Activated CD8-positive, alpha-beta T cell treated with anti-CD3 and anti-CD28 coated beads, Interleukin-2, amount 10 ng/mL, durations not matched to agents 7 days and 5 days (primary cell): ENCODE measurements at regions not wholly inside any gene's neighbourhood (a gene's known extent, or its start where the extent isn't known, plus 50 kb on each side); places are given as distances from the start of the nearest gene placed in this dataset.
"Not testable (repeated sequence)": the region's sequence is repeated elsewhere in the genome, so short reads cannot be mapped to it uniquely, and the experiment has no call there.

Experiments used
- ATAC-seq: fragments of 150-1000 bp; cut with Tn5 transposase; one replicate; pipeline ENCODE4 v1.10.0; 2021; ENCODE audit warnings: moderate library complexity
- CTCF ChIA-PET: fragments of 350-600 bp; sonication (Branson Sonifier 250); formaldehyde crosslinking; loops from one replicate; lab custom pipeline; 2021; ENCODE audit warnings: antibody characterized with exemption; lab: Charles Lee
- POLR2A ChIA-PET: fragments of 350-600 bp; sonication (Branson Sonifier 250); formaldehyde crosslinking; loops from one replicate; lab custom pipeline; 2021; ENCODE audit warnings: antibody characterized with exemption; lab: Charles Lee
- DNase-seq: peaks from one replicate; pipeline ENCODE4 v3.0.0-alpha.2; 2020
- H3K27ac Mint-ChIP-seq: one replicate; pipeline ENCODE4 v1.8.0; 2021; ENCODE audit warnings: mild to moderate bottlenecking, mixed read lengths
- H3K27me3 Mint-ChIP-seq: one replicate; pipeline ENCODE4 v1.8.0; 2021; ENCODE audit warnings: low read depth, mixed read lengths
- H3K36me3 Mint-ChIP-seq: one replicate; pipeline ENCODE4 v1.8.0; 2021; ENCODE audit warnings: low read depth, mixed read lengths
- H3K4me1 Mint-ChIP-seq: one replicate; pipeline ENCODE4 v1.8.0; 2021; ENCODE audit warnings: low read depth, mixed read lengths
- H3K4me3 Mint-ChIP-seq: one replicate; pipeline ENCODE4 v1.8.0; 2021; ENCODE audit warnings: mild to moderate bottlenecking, mixed read lengths
- H3K9me3 Mint-ChIP-seq: one replicate; pipeline ENCODE4 v1.8.0; 2022; ENCODE audit warnings: mixed read lengths; ENCODE audit not compliant: insufficient read depth

DNA sequence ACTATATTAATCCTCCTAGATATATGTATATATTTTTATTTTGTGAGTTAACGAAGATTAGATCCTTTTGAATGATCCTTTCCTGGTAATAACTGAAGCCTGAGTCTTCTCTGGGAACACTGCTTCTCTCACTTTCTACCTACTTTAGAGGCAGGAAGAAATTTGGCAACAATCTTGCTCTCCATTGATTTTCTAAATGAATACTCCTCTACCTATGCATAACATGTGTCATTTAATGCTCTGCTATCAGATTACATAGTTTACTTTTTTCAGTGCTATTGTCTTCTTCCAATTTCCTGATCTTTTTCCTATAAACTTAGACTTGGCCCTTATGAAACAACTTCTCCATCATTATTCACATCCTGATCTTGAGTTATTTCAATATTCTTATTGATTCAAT is 60.4 kb upstream of the PDHA2 start:
- no peaks in the 10 kb centered on the region for H3K36me3 Mint-ChIP-seq
- no peak overlapping the region for H3K4me3 Mint-ChIP-seq
- no peaks in the 10 kb centered on the region for H3K4me1 Mint-ChIP-seq
- H3K27me3 Mint-ChIP-seq, result no peaks in the 10 kb centered on the region
- DNase-seq (no peak), ATAC-seq (no peak)
- H3K27ac Mint-ChIP-seq, result no peak overlapping the region
- no peaks in the 10 kb centered on the region for H3K9me3 Mint-ChIP-seq
- ChIA-PET POLR2A (no interaction called here), CTCF (no interaction called here)

GRCh38 chr4:95778666-95779065 is 61.2 kb upstream of the PDHA2 start:
- ChIA-PET CTCF (no interaction called here), POLR2A (no interaction called here)
- H3K36me3 Mint-ChIP-seq, result no peaks in the 10 kb centered on the region
- H3K27ac Mint-ChIP-seq, result no peak overlapping the region
- no peak overlapping the region for H3K4me3 Mint-ChIP-seq
- no peak for ATAC-seq
- H3K4me1 Mint-ChIP-seq, result no peaks in the 10 kb centered on the region
- no peaks in the 10 kb centered on the region for H3K9me3 Mint-ChIP-seq
- H3K27me3 Mint-ChIP-seq, result no peaks in the 10 kb centered on the region
- no peak for DNase-seq

DNA sequence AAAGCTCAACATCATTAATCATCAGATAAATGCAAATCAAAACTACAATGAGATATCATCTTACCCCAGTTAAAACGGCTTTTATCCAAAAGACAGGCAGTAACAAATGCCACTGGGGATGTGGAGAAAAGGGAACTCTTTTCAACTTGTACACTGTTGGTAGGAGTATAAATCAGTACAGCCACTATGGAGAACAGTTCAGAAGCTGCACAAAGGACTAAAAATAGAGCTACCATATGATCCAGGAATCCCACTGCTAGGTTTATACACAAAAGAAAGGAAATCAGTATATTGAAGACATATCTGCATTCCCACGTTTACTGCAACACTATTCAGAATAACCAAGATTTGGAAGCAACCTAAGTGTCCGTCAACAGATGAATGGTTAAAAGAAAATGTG is 69.3 kb upstream of the PDHA2 start:
- CTCF ChIA-PET, H3K27ac Mint-ChIP-seq, H3K9me3 Mint-ChIP-seq, ATAC-seq, H3K4me1 Mint-ChIP-seq, H3K4me3 Mint-ChIP-seq, H3K27me3 Mint-ChIP-seq, H3K36me3 Mint-ChIP-seq, DNase-seq, POLR2A ChIA-PET: not testable (repeated sequence)

DNA sequence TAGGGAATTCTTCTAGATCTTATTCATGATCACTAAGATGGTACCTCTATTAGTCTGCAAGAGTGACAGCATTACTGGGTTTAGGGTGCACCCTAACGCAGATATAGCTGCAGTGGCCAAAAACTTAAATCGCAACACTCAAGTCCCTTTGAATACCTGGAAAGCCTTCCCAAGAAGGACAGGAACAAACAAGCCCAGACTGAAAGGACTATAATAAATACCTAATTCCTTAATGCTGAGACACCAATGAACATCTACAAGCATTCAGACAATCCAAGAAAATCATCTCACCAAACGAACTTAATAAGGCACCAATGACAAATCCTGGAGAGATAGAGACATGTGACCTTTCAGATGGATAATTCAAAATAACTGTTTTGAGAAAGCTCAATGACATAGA is 74.9 kb upstream of the PDHA2 start:
- H3K27me3 Mint-ChIP-seq, result no peaks in the 10 kb centered on the region
- no peak overlapping the region for H3K4me3 Mint-ChIP-seq
- CTCF ChIA-PET, result no interaction called here
- POLR2A ChIA-PET, result no interaction called here
- no peak for DNase-seq
- H3K27ac Mint-ChIP-seq, result no peak overlapping the region
- ATAC-seq, result no peak
- no peaks in the 10 kb centered on the region for H3K36me3 Mint-ChIP-seq
- H3K9me3 Mint-ChIP-seq, result no peaks in the 10 kb centered on the region
- H3K4me1 Mint-ChIP-seq, result no peaks in the 10 kb centered on the region

- POLR2A ChIA-PET, result no interaction called here
- Mint-ChIP-seq H3K27me3 (no peaks in the 10 kb centered on the region), H3K4me3 (no peak overlapping the region), H3K27ac (no peak overlapping the region), H3K36me3 (no peaks in the 10 kb centered on the region), H3K9me3 (no peaks in the 10 kb centered on the region), H3K4me1 (no peaks in the 10 kb centered on the region)
- DNase-seq, result no peak
- ATAC-seq, result no peak
- CTCF ChIA-PET, result no interaction called here
These were observed 78.0 kb upstream of the PDHA2 start for GRCh38 chr4:95761871-95762270.

DNA sequence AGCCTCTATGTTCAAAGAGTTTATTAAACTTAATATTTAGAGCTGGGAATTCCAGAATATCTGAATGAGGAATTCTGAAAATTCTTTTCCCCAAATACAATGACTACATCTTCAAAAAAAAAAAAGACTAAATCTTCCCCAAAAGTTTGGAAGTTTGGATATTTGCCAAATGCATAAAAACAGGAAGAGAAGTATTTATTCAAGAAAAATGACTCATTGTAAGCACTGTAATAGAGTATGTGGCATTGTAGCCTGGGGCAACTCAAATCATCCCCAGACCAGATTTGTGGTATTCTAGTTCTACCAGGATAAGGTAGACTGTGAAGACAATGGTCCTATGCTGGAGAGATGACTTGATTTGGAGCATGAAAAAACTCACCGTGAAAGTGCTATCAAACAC is 78.5 kb upstream of the PDHA2 start:
- H3K4me1 Mint-ChIP-seq, result no peaks in the 10 kb centered on the region
- H3K36me3 Mint-ChIP-seq, result no peaks in the 10 kb centered on the region
- CTCF ChIA-PET, result no interaction called here
- POLR2A ChIA-PET, result no interaction called here
- no peak overlapping the region for H3K27ac Mint-ChIP-seq
- no peak for DNase-seq
- no peak overlapping the region for H3K4me3 Mint-ChIP-seq
- H3K9me3 Mint-ChIP-seq, result no peaks in the 10 kb centered on the region
- ATAC-seq, result no peak
- H3K27me3 Mint-ChIP-seq, result no peaks in the 10 kb centered on the region

- H3K27me3 Mint-ChIP-seq, CTCF ChIA-PET, DNase-seq, H3K9me3 Mint-ChIP-seq, H3K27ac Mint-ChIP-seq, POLR2A ChIA-PET, ATAC-seq, H3K36me3 Mint-ChIP-seq, H3K4me1 Mint-ChIP-seq, H3K4me3 Mint-ChIP-seq: not testable (repeated sequence)
These were observed 79.2 kb upstream of the PDHA2 start for GRCh38 chr4:95760646-95761045.

- H3K9me3 Mint-ChIP-seq, result no peaks in the 10 kb centered on the region
These were observed 81.9 kb upstream of the PDHA2 start for GRCh38 chr4:95758001-95758400.

DNA sequence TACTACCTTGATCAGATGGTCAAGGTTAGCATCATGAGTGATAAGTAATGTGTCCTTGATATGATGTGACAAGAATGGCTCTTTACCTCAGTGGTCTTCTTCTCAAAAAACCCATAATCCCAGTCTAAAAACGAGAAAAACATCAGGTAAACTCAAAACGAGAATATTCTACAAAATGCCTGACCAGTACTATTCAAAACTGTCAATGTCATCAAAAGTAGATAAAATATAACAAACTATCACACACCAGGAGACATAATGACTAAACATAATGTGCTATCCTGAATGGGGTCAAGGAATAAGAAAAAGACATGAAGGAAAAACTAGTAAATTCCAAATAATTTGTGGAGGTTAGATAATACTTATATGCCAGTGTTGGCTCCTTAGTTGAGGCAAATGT is 85.2 kb upstream of the PDHA2 start:
- Mint-ChIP-seq H3K9me3 (no peaks in the 10 kb centered on the region), H3K4me1 (no peaks in the 10 kb centered on the region), H3K4me3 (no peak overlapping the region), H3K27ac (no peak overlapping the region), H3K27me3 (no peaks in the 10 kb centered on the region), H3K36me3 (no peaks in the 10 kb centered on the region)
- DNase-seq (no peak), ATAC-seq (no peak)
- ChIA-PET CTCF (no interaction called here), POLR2A (no interaction called here)

More at GRCh38 chr4:95758001-95758400, 81.9 kb upstream of the PDHA2 start:
- DNase-seq (no peak), ATAC-seq (no peak)
- Mint-ChIP-seq H3K4me3 (no peak overlapping the region), H3K27me3 (no peaks in the 10 kb centered on the region), H3K4me1 (no peaks in the 10 kb centered on the region), H3K27ac (no peak overlapping the region), H3K36me3 (no peaks in the 10 kb centered on the region)
- ChIA-PET CTCF (no interaction called here), POLR2A (no interaction called here)

- Mint-ChIP-seq H3K9me3 (no peaks in the 10 kb centered on the region), H3K27ac (no peak overlapping the region), H3K27me3 (no peaks in the 10 kb centered on the region), H3K4me1 (no peaks in the 10 kb centered on the region), H3K36me3 (no peaks in the 10 kb centered on the region), H3K4me3 (no peak overlapping the region)
- ATAC-seq, result no peak
- CTCF ChIA-PET, result no interaction called here
- POLR2A ChIA-PET, result no interaction called here
- no peak for DNase-seq
These were observed 90.7 kb upstream of the PDHA2 start for GRCh38 chr4:95749204-95749603.

DNA sequence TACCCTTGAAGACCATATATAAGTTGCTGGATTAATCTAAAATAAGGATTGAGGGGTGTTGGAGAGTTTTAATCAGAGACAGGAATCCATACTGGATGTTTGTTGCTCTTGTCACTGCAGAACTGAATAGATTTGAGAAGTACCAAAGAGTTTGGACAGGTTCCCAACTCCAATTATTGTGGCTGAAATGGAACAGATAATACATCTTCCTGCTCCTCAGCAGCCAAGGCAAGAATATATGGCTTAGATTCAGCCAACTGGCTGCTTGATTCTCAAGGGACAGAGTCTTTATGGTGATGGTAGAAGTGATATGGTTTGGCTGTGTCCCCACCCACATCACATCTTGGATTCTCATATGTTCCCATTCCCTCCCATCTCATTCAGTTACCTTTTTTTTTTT is 97.0 kb upstream of the PDHA2 start:
- CTCF ChIA-PET, result no interaction called here
- DNase-seq (no peak), ATAC-seq (no peak)
- H3K9me3 Mint-ChIP-seq, result peaks cover 6% of the 10 kb centered on the region
- no peak overlapping the region for H3K27ac Mint-ChIP-seq
- H3K36me3 Mint-ChIP-seq, result no peaks in the 10 kb centered on the region
- H3K4me3 Mint-ChIP-seq, result no peak overlapping the region
- no peaks in the 10 kb centered on the region for H3K27me3 Mint-ChIP-seq
- POLR2A ChIA-PET, result no interaction called here
- no peaks in the 10 kb centered on the region for H3K4me1 Mint-ChIP-seq

GRCh38 chr4:95742179-95742578 is 97.7 kb upstream of the PDHA2 start:
- no peaks in the 10 kb centered on the region for H3K4me1 Mint-ChIP-seq
- H3K36me3 Mint-ChIP-seq, result no peaks in the 10 kb centered on the region
- ChIA-PET POLR2A (no interaction called here), CTCF (no interaction called here)
- no peak overlapping the region for H3K27ac Mint-ChIP-seq
- H3K9me3 Mint-ChIP-seq, result peaks cover 6% of the 10 kb centered on the region
- H3K4me3 Mint-ChIP-seq, result no peak overlapping the region
- ATAC-seq, result no peak
- DNase-seq, result no peak
- H3K27me3 Mint-ChIP-seq, result no peaks in the 10 kb centered on the region

DNA sequence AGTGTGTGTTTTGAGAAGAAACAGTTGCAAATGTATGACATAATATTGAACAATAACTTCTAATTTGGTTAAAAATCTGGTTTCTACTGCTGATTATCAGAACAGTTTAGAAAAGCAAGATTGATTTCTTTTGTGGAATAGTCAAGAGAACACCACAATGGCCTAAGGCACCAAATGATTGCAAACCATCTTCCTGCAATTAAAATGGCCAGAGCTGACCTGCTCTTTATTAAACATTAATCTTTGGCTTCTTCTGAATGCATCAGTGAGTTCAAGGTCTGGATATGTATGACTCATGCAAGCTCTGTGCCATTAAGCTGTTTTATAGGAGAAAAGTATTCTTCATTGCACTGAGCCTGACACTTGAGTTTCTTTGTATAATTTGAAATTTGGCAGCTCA is 107.8 kb upstream of the PDHA2 start:
- no peaks in the 10 kb centered on the region for H3K9me3 Mint-ChIP-seq
- POLR2A ChIA-PET, result no interaction called here
- no peaks in the 10 kb centered on the region for H3K4me1 Mint-ChIP-seq
- CTCF ChIA-PET, result no interaction called here
- H3K36me3 Mint-ChIP-seq, result no peaks in the 10 kb centered on the region
- no peak for DNase-seq
- no peak for ATAC-seq
- H3K4me3 Mint-ChIP-seq, result no peak overlapping the region
- H3K27me3 Mint-ChIP-seq, result no peaks in the 10 kb centered on the region
- no peak overlapping the region for H3K27ac Mint-ChIP-seq
